WTC11 (cell line): ENCODE measurements at regions not wholly inside any gene's neighbourhood (a gene's known extent, or its start where the extent isn't known, plus 50 kb on each side); places are given as distances from the start of the nearest gene placed in this dataset.

Experiments used
- ATAC-seq: fragments of 200-7000 bp; cut with Tn5 transposase; 2 replicates; pipeline ENCODE4 v1.10.0; 2021; ENCODE audit warnings: mild to moderate bottlenecking, moderate library complexity
- CTCF ChIA-PET: fragments of 300-600 bp; sonication (Branson Sonifier 250); formaldehyde crosslinking; loops from one replicate; lab custom pipeline; 2021; ENCODE audit warnings: antibody characterized with exemption; lab: Charles Lee
- POLR2A ChIA-PET: fragments of 350-600 bp; sonication (Branson Sonifier 250); formaldehyde crosslinking; loops from one replicate; lab custom pipeline; 2021; ENCODE audit warnings: antibody characterized with exemption; lab: Charles Lee
- DNase-seq: peaks from one replicate; pipeline ENCODE4 v3.0.0; 2021; ENCODE audit warnings: low spot score
- H3K27ac Mint-ChIP-seq: 2 replicates; pipeline ENCODE4 v1.8.0; 2021; ENCODE audit warnings: mixed read lengths
- H3K27me3 Mint-ChIP-seq: 2 replicates; pipeline ENCODE4 v1.8.0; 2021; ENCODE audit warnings: low read depth, mild to moderate bottlenecking, moderate library complexity, mixed read lengths
- H3K36me3 Mint-ChIP-seq: 2 replicates; pipeline ENCODE4 v1.8.0; 2021; ENCODE audit warnings: mixed read lengths
- H3K4me1 Mint-ChIP-seq: 2 replicates; pipeline ENCODE4 v1.8.0; 2022; ENCODE audit warnings: mixed read lengths
- H3K4me3 Mint-ChIP-seq: 2 replicates; pipeline ENCODE4 v1.8.0; 2021; ENCODE audit warnings: mild to moderate bottlenecking, moderate library complexity, mixed read lengths
- H3K9me3 Mint-ChIP-seq: 2 replicates; pipeline ENCODE4 v1.8.0; 2021; ENCODE audit warnings: mixed read lengths
- ATF1 ChIP-seq: sonication (generic); formaldehyde crosslinking; IDR thresholded peaks from 2 replicates; pipeline ENCODE4 v1.8.1; 2023; ENCODE audit warnings: mild to moderate bottlenecking, moderate library complexity, missing genetic modification reagents
- CREB1 ChIP-seq: sonication (generic); formaldehyde crosslinking; IDR thresholded peaks from 2 replicates; pipeline ENCODE4 v1.8.0; 2023; ENCODE audit warnings: mild to moderate bottlenecking, missing genetic modification reagents
- E2F1 ChIP-seq: sonication (generic); formaldehyde crosslinking; IDR thresholded peaks from 2 replicates; pipeline ENCODE4 v1.8.0; 2022; ENCODE audit warnings: mild to moderate bottlenecking, missing genetic modification reagents
- E2F4 ChIP-seq: sonication (generic); formaldehyde crosslinking; IDR thresholded peaks from 2 replicates; pipeline ENCODE4 v1.8.1; 2022; ENCODE audit warnings: low read depth, mild to moderate bottlenecking, moderate library complexity, missing genetic modification reagents, borderline replicate concordance
- ELF4 ChIP-seq: sonication (generic); formaldehyde crosslinking; IDR thresholded peaks from 2 replicates; pipeline ENCODE4 v1.8.1; 2022; ENCODE audit warnings: low read depth, mild to moderate bottlenecking, moderate library complexity, missing genetic modification reagents
- ESRRA ChIP-seq: sonication (generic); formaldehyde crosslinking; IDR thresholded peaks from 2 replicates; pipeline ENCODE4 v1.8.1; 2022; ENCODE audit warnings: mild to moderate bottlenecking, missing genetic modification reagents, borderline replicate concordance
- FOXP1 ChIP-seq: sonication (generic); formaldehyde crosslinking; IDR thresholded peaks from 2 replicates; pipeline ENCODE4 v1.8.0; 2022; ENCODE audit warnings: missing genetic modification reagents, mild to moderate bottlenecking, moderate library complexity, borderline replicate concordance
- MAX ChIP-seq: sonication (generic); formaldehyde crosslinking; IDR thresholded peaks from 2 replicates; pipeline ENCODE4 v1.8.0; 2022; ENCODE audit warnings: mild to moderate bottlenecking, missing genetic modification reagents
- MXD4 ChIP-seq: fragments of 250-450 bp; sonication (Bioruptor Pico); IDR thresholded peaks from 2 replicates; pipeline ENCODE4 v1.8.0; 2021; ENCODE audit warnings: mild to moderate bottlenecking, moderate library complexity, borderline replicate concordance
- PREB ChIP-seq: sonication (generic); formaldehyde crosslinking; IDR thresholded peaks from 2 replicates; pipeline ENCODE4 v1.8.1; 2022; ENCODE audit warnings: mild to moderate bottlenecking, missing genetic modification reagents, moderate library complexity, borderline replicate concordance
- RORB ChIP-seq: fragments of 250-450 bp; sonication (Bioruptor Pico); IDR thresholded peaks from 2 replicates; pipeline ENCODE4 v1.9.0; 2021; ENCODE audit warnings: mild to moderate bottlenecking
- TEAD4 ChIP-seq: sonication (generic); formaldehyde crosslinking; IDR thresholded peaks from 2 replicates; pipeline ENCODE4 v1.8.0; 2022; ENCODE audit warnings: mild to moderate bottlenecking, missing genetic modification reagents
- TP53 ChIP-seq: sonication (generic); formaldehyde crosslinking; IDR thresholded peaks from 2 replicates; pipeline ENCODE4 v1.8.1; 2023; ENCODE audit warnings: mild to moderate bottlenecking, missing genetic modification reagents
- ZBTB21 ChIP-seq: sonication (generic); formaldehyde crosslinking; IDR thresholded peaks from 2 replicates; pipeline ENCODE4 v1.8.1; 2023; ENCODE audit warnings: mild to moderate bottlenecking, missing genetic modification reagents, borderline replicate concordance
- ZNF317 ChIP-seq: sonication (generic); formaldehyde crosslinking; IDR thresholded peaks from 2 replicates; pipeline ENCODE4 v1.8.1; 2023; ENCODE audit warnings: low read depth, mild to moderate bottlenecking, moderate library complexity, missing genetic modification reagents, borderline replicate concordance
- ZNF396 ChIP-seq: fragments of 250-450 bp; sonication (Bioruptor Pico); IDR thresholded peaks from 2 replicates; pipeline ENCODE4 v1.8.0; 2021; ENCODE audit warnings: mild to moderate bottlenecking, moderate library complexity, borderline replicate concordance
- TF ChIP-seq, protein P1 (sequence below): sonication (generic); formaldehyde crosslinking; IDR thresholded peaks from 2 replicates; pipeline ENCODE4 v1.8.0; 2022; ENCODE audit warnings: mild to moderate bottlenecking, missing genetic modification reagents
- TF ChIP-seq, protein P2 (sequence below): fragments of 250-450 bp; sonication (Bioruptor Pico); IDR thresholded peaks from 2 replicates; pipeline ENCODE4 v1.9.0; 2021; ENCODE audit warnings: mild to moderate bottlenecking
- TF ChIP-seq, protein P3 (sequence below): sonication (generic); formaldehyde crosslinking; IDR thresholded peaks from 2 replicates; pipeline ENCODE4 v1.8.1; 2022; ENCODE audit warnings: mild to moderate bottlenecking, moderate library complexity, missing genetic modification reagents
- TF ChIP-seq, protein P4 (sequence below): sonication (generic); formaldehyde crosslinking; IDR thresholded peaks from 2 replicates; pipeline ENCODE4 v1.8.0; 2022; ENCODE audit warnings: missing genetic modification reagents

GRCh38 chr10:43998021-43998809 lies 349.5 kb upstream of the ZNF32 start:
- TF ChIP-seq MAX (CRISPR knock-in tag) (no peak), E2F4 (no peak), ATF1 (CRISPR knock-in tag) (no peak), RORB (CRISPR knock-in tag) (no peak), CREB1 (CRISPR knock-in tag) (no peak), ZNF396 (CRISPR knock-in tag) (no peak), TP53 (CRISPR knock-in tag) (no peak), TEAD4 (no peak), FOXP1 (CRISPR knock-in tag) (no peak), MXD4 (CRISPR knock-in tag) (no peak), ELF4 (CRISPR knock-in tag) (no peak), PREB (CRISPR knock-in tag) (no peak), ZNF317 (CRISPR knock-in tag) (no peak), E2F1 (CRISPR knock-in tag) (no peak), ESRRA (CRISPR knock-in tag) (no peak), ZBTB21 (CRISPR knock-in tag) (no peak)
- TF ChIP-seq, protein P1, sequence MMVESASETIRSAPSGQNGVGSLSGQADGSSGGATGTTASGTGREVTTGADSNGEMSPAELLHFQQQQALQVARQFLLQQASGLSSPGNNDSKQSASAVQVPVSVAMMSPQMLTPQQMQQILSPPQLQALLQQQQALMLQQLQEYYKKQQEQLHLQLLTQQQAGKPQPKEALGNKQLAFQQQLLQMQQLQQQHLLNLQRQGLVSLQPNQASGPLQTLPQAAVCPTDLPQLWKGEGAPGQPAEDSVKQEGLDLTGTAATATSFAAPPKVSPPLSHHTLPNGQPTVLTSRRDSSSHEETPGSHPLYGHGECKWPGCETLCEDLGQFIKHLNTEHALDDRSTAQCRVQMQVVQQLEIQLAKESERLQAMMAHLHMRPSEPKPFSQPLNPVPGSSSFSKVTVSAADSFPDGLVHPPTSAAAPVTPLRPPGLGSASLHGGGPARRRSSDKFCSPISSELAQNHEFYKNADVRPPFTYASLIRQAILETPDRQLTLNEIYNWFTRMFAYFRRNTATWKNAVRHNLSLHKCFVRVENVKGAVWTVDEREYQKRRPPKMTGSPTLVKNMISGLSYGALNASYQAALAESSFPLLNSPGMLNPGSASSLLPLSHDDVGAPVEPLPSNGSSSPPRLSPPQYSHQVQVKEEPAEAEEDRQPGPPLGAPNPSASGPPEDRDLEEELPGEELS = no peak
- TF ChIP-seq, protein P2, sequence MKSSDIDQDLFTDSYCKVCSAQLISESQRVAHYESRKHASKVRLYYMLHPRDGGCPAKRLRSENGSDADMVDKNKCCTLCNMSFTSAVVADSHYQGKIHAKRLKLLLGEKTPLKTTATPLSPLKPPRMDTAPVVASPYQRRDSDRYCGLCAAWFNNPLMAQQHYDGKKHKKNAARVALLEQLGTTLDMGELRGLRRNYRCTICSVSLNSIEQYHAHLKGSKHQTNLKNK (CRISPR knock-in tag) = no peak
- TF ChIP-seq, protein P3, sequence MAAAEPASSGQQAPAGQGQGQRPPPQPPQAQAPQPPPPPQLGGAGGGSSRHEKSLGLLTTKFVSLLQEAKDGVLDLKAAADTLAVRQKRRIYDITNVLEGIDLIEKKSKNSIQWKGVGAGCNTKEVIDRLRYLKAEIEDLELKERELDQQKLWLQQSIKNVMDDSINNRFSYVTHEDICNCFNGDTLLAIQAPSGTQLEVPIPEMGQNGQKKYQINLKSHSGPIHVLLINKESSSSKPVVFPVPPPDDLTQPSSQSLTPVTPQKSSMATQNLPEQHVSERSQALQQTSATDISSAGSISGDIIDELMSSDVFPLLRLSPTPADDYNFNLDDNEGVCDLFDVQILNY (CRISPR knock-in tag) = no peak
- TF ChIP-seq, protein P4, sequence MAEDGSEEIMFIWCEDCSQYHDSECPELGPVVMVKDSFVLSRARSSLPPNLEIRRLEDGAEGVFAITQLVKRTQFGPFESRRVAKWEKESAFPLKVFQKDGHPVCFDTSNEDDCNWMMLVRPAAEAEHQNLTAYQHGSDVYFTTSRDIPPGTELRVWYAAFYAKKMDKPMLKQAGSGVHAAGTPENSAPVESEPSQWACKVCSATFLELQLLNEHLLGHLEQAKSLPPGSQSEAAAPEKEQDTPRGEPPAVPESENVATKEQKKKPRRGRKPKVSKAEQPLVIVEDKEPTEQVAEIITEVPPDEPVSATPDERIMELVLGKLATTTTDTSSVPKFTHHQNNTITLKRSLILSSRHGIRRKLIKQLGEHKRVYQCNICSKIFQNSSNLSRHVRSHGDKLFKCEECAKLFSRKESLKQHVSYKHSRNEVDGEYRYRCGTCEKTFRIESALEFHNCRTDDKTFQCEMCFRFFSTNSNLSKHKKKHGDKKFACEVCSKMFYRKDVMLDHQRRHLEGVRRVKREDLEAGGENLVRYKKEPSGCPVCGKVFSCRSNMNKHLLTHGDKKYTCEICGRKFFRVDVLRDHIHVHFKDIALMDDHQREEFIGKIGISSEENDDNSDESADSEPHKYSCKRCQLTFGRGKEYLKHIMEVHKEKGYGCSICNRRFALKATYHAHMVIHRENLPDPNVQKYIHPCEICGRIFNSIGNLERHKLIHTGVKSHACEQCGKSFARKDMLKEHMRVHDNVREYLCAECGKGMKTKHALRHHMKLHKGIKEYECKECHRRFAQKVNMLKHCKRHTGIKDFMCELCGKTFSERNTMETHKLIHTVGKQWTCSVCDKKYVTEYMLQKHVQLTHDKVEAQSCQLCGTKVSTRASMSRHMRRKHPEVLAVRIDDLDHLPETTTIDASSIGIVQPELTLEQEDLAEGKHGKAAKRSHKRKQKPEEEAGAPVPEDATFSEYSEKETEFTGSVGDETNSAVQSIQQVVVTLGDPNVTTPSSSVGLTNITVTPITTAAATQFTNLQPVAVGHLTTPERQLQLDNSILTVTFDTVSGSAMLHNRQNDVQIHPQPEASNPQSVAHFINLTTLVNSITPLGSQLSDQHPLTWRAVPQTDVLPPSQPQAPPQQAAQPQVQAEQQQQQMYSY (CRISPR knock-in tag) = no peak
- no peak overlapping the region for H3K27ac Mint-ChIP-seq
- no peak for ATAC-seq
- DNase-seq = no peak
- ChIA-PET POLR2A (no interaction called here), CTCF (no interaction called here)
- no peaks in the 10 kb centered on the region for H3K4me1 Mint-ChIP-seq
- peaks cover 13% of the 10 kb centered on the region for H3K36me3 Mint-ChIP-seq
- H3K9me3 Mint-ChIP-seq = peaks cover 31% of the 10 kb centered on the region
- H3K27me3 Mint-ChIP-seq = no peaks in the 10 kb centered on the region; the same call in 1 of the 2 replicates
- no peak overlapping the region for H3K4me3 Mint-ChIP-seq
